HG02970 (cell line): ENCODE measurements at regions not wholly inside any gene's neighbourhood (a gene's known extent, or its start where the extent isn't known, plus 50 kb on each side); places are given as distances from the start of the nearest gene placed in this dataset.
"Not testable (repeated sequence)": the region's sequence is repeated elsewhere in the genome, so short reads cannot be mapped to it uniquely, and the experiment has no call there.

Experiments
- ATAC-seq: cut with Tn5 transposase; IDR thresholded peaks from one replicate; pipeline ENCODE4 v1.9.1; 2021; ENCODE audit warnings: mild to moderate bottlenecking, moderate library complexity, moderate number of reproducible peaks; ENCODE audit not compliant: unreplicated experiment, low FRiP score

DNA sequence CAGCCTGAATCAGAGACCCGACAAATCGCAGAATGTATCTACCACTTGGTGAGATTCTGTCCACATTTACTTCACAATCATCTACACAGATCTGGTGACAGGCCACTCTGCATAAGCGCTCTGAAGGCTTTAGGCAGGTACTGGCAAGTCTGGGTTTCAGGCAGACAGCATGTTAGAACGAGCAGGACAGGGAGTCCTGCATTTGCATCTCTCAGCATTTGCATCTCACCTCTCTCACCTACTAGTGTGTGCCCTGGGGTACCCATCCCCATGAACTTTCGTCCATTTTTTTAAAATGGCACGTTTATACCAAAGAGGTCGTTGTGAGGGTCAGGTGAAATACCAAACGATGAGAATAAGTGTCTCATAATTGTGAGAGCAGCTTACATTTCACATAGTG lies 108.2 kb downstream of the SPATA31A1 start:
- ATAC-seq = not testable (repeated sequence)

DNA sequence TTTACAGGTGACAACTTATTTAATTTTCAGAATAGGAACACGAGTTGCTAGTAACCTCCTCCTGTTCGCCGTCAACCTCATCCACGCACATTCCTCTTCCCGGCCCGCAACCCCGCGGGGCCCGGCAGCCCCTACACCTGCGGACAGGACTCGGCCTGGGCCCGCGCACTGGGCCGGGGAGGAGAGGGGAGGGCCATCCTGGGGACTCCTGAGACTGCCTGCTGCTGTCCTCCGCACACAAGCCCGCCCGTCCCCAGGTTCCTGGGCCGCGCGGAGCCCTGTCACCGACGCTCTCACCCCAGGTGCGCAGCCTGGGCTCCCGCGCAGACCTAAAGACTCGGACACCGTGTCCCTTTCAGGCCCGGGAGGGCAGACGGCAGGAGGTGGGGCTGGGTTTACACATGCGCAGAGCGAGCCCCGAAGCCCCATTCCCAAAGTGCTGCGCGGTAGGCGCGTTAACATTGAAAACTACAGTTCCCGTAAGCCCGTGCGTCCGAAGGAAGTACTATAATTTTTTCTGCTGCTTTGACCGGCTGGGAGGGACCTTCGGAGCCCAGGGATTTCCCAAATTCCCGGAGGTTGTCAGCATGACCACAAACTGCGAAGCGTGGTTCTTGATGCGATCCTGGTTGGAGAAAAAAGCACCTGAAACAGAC lies 108.8 kb downstream of the SPATA31A1 start:
- peak; percentile 90 for ATAC-seq

DNA sequence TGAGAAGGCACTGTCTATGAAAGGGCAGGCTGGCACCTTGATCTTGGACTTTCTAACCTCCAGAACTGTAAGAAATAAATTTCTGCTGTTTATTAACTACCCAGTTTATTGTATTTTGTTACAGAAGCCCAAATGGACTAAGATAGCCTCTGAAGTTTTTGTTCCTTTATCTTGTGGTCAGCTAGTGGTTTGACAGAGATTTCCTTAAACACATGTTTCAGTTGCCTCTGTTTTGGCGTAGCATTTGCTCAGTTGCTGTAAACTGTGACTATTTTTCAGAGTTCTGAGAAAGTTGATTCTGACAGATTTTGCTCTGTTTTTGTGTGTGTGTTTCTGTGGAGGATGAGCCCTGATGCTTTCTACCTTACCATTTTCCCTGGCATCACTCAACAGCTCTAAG lies 119.0 kb downstream of the SPATA31A1 start:
- peak; percentile 90 for ATAC-seq

DNA sequence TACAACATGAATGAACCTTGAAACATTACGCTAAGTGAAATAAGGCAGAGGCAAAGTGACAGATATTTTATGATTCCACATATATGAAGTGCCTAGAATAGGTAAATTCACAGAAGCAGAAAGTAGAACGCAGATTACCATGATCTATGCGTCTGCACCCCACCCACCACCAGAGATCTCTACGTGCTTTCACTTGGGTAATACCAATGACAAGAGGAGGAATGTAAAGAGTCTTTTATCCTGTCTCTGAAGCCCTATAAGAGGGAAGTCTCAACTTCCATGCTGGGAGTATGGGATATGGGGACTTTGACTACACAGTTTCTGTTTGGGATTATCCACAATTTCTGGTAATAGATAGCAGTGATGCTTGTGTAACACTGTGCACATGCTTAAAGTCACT lies 127.6 kb downstream of the SPATA31A1 start:
- not testable (repeated sequence) for ATAC-seq

DNA sequence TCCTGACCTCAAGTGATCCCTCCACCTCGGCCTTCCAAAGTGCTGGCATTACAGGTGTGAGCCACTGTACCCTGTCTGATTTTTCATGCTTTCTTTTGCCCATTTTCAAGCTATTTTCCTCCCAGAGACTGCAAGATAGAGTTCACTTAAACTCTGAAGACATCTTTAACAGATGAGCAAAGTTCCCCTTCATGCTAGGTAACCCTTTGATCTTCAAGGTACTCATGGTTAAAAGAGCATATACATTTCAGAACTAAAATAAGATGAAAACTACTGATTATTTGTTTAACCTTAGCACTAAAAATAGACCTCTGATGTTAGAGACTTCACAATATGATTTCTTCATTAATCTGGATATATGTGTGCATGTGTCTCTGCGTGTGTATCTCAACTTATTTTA lies 128.4 kb downstream of the SPATA31A1 start:
- not testable (repeated sequence) for ATAC-seq

DNA sequence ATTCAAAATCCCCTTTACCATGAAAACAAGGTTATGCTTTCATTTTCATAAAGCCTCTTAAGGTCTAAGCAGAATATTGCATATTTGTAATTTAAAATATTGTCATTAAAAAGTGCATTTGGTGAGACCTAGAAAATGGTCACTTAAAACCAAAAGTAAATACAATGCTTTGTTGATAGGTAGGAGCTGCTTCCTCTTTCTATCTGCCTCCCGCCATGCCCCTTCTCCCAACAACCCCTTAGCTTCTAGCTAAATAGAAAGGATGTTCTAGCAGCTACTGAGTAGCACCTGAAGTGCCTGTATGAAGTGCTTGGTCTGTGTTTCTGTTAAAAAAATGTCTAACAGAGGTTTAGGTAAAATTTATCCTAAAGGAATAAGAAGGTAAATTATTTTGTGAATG lies 128.8 kb downstream of the SPATA31A1 start:
- ATAC-seq = not testable (repeated sequence)

DNA sequence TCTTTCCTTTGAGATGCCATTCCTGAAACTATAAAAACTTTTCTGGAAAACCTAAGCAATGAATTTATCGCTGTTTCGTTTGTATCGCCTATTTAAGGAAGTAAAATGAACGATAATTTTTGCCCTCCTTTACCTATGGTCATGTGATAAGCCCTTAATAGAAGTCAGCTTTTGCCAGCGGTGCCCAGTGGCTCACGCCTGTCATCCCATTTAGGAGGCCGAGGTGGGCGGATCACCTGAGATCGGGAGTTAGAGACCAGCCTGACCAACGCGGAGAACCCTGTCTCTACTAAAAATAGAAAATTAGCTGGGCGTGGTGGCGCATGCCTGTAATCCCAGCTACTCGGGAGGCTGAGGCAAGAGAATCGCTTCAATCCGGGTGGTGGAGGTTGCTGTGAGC lies 132.0 kb downstream of the SPATA31A1 start:
- not testable (repeated sequence) for ATAC-seq

DNA sequence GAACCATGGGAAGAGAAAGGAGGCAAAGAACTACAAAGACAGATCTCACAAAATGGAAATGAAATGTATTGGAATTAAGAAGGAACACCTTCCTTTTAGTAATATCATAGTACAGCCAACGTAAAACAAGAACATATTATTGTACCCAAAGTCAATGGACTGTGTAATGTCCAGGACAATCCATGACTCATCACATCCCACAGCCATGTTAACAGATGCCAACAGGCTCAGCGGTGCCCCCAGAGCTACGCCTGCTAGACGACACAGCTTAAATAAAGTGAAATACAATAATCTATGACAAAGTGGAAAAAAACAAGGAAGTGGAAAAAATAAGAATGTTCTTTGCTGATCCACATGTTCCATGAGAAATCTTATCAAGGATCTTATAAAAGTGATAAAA lies 140.8 kb downstream of the SPATA31A1 start:
- ATAC-seq = not testable (repeated sequence)

DNA sequence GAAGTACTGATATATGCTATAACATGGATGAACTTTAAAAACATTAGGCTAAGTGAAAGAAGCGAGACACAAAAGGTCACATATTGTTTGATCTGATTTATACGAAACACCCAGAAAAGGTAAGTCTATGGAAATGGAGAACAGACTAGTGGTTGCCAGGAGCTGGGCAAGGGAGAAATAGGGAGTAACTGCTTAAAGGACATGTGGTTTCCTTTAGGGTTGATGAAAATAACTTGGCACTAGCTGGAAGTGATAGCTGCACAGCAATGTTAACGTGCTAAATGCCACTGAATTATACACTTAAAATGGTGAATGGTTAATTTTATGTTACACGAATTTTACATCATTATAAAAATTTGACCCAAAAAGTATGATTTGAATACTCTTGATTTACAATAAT lies 147.7 kb downstream of the SPATA31A1 start:
- not testable (repeated sequence) for ATAC-seq

DNA sequence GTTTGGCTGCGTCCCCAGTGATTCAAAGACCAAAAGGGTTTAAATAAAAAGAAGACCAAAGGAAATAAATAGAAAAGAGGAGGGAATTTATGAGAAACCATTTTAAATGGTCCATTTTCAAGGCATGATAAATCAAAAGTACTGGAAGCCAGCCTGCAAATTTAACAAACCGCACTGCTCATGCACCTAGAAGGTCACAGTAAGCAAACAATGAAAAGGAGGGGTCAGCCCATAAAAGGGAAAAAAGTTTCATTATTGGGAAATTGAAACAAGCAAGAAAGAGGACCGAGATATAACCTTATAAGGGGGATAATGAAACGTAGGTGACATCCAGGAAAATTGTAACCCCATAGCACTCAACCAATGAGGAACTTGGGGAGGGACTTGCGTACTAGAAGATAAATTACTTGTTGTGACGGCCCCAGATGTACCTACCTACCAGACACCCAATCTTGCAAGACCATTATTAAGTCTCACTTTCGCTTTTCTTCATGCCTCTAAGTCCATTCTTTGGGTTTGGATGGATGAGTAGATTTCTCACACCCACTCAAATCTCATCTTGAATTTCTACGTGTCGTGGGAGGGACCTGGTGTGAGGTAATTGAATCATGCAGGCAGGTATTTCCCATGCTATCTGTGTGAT lies 172.0 kb downstream of the SPATA31A1 start:
- not testable (repeated sequence) for ATAC-seq

DNA sequence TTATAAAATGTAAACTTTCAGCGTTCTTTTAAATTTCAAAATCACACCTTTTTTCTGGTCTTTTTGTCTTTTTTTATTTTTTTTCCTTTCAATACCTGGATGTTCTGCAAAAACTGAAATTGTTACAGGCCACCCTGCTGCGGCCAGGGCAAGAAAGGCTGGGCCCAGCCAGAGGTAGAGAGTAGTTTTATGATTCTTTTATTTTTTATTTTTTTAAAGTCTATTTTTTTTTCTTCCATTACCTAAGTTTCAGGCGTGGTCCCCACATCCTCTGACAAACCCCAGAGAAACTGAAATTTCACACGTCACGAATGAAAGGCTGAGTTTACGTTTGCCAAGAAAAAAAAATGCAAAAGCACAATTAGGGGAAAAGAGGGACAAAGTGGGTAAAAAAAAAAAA lies 177.1 kb downstream of the SPATA31A1 start:
- not testable (repeated sequence) for ATAC-seq

DNA sequence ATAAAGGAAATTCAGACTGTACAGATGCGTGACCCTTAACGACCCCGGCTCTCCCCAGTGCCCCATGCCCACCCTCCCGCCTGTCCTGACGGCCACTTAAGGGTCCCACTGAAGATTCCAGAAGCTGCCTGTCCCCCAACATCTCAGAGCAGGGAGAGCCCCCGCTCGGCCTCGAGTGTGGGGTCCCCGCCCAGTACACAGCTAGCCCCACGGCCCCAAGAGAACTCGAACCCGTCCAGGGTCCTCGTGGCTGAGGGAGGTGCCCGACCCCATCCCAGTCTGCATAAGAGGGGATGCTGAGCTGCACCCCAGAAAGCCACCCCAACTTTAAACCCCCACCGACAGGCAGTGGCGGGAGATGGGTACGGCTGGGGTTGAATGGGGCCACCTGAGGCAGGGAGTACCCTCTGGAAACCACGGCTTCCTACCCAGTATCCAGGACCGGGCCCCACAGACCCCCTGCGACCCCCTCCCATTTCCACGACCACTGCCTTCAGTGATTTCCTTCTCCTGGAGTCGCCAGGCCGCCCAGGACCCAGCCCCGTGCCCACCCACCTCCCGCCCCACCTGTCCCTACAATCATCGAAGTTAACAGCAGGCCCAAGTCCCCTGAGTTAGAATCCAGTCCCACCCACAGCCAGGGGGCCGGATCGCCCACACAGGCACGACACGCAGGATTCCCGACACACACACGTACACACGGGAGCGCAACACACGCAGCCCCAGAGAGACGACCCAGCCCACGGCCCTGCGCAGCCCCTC lies 177.7 kb downstream of the SPATA31A1 start:
- not testable (repeated sequence) for ATAC-seq

DNA sequence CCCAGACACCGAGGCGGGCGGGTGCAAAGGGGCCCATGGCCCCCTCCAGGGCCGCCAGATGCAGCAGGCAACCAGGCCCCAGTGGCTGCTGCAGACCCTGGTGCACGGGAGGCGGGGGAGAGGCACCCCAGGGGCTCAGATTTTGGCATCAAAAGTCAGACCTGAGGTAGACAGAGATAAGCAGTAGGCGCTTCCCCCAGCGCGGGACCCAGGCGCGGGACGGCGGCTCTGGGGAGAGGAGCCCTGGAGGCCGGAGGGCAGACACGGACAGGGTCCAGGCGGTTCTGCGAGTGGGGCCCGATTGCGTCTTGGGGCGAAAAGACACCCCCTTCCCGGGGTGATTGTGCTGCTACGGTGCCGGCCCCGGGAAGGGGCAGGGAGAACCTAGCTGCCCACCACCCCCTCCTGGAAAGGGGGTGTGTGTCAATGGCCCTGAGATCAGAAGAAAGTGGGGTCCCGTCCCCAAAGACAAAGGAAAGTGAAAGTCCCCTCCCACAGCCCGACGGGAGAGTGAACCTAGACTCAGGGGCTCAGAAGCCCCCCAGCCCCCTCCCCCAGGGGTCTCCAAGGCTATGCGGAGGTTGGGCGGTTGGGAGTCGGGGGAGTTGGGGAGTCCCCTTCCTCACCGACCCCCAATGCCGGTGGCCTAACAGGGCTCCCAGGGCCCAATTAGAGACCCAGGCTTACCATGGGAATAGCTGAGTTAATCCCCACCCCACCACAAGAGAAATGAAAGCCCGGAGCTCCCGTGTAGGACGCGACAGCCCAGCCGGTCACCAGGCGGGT lies 178.5 kb downstream of the SPATA31A1 start:
- not testable (repeated sequence) for ATAC-seq

DNA sequence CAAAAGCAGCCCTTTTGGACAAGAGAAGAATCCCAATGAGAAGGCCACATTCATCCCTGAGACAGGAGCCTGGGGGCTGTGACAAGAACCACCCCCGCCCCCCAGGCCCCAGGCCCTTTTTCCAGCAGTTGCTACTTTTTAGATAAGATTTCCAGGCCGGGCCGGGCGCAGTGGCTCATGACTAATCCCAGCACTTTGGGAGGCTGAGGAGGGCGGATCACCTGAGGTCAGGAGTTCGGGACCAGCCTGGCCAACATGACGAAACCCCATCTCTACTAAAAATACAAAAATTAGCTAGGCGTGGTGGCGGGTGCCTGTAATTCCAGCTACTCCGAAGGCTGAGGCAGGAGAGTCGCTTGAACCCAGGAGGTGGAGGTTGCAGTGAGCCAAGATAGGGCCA lies 179.4 kb downstream of the SPATA31A1 start:
- ATAC-seq = not testable (repeated sequence)

DNA sequence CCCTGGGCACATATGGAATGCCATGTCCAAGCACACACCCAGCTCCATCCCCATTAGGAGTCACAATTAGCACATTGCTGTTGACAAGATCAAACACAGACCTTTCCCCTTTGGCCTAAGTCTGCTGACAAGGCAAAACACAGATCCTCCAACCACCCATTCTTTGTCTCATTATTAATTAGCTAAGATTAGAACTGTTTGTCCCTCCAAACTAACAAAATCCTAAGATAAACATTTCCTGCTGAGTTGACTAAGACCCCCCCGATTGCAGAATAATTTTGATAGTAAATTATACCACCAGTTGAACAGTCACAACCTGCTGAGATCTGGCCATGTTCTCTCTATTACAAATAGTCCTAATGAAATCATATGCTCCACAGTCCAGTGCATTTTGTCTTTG lies 186.7 kb downstream of the SPATA31A1 start:
- ATAC-seq = not testable (repeated sequence)

DNA sequence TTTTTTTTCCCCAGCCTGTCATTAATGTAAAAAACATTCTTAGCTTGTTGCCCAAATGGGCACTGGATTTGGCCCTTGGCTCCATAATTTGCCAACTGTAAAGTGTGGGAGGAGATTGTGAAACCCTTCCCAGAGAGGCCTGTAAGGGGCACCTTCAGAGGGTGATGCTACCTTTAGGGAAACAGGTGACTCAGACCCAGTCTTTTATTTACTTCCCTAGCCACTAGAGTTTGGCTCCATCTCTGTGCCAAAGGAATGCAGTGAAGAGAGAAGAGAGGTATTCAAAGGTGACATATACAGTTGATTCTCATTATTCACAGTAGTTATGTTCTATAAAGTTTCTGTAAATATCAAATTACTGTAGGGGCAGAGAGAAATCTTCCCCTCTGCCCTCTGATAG lies 189.6 kb downstream of the SPATA31A1 start:
- not testable (repeated sequence) for ATAC-seq

DNA sequence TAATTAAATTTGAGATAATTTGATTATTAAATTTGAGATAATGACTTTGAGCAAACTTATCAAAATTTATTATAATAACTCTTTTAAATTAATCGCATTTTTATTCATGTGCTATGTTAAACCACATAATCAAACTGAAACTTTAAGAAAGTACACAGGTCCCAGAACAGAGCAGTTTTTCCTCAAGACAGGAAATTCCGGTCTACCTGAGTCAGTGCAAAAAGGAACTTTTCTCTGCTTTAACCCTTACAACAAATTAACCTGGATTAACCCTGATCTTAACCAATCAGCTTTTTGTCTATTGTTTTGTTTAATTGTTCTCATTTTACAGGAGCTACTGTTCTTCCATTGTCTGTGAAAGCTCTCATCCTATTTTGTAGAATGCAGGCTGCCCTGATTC lies 195.1 kb downstream of the SPATA31A1 start:
- not testable (repeated sequence) for ATAC-seq

DNA sequence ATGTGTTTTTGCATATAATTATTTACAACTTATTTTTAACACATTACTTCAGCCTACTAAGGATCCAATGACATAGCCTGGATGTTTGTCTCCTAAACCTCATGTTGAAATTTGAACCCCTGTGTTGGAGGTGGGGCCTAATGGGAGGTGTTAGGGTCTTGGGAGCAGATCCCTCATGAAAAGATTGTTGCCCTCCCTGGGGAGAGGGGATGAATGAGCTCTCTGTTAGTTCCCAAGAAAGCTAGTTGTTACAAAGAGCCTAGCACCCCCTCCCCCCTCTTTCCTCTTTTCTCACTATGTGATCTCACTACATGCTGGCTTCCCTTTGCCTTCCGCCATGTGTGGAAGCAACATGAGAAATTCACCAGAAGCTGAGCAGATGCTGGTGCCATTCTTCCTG lies 196.1 kb downstream of the SPATA31A1 start:
- ATAC-seq = not testable (repeated sequence)

DNA sequence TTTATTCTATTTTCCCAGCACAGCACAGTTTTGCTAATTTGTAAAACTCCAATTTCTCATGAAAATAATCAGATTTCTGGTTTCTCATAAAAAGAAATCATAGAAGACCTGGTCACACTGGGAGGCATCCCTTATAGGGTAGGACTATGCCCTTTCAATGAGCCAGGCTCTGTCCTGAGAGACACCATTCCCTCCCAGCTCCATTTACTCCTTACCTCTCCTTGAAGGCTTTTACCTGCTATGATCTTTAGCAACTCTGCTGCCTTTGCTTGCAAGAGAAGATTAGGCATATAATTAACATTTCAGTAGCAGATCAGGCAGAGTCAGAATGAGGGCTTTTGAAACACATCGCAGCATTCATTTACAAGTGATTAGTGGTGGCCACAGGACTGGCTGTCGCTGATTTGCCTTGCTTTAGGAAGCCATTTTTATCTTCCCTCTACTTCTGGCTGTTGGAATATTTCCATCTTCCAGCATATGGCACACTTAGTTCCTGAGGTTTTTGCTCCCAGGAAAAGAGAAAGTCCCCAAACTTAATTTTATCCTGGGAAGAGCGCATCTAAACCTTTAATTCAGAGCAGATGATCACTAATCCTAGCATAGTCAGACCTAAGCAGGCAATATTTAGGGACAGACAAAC lies 196.9 kb downstream of the SPATA31A1 start:
- not testable (repeated sequence) for ATAC-seq

DNA sequence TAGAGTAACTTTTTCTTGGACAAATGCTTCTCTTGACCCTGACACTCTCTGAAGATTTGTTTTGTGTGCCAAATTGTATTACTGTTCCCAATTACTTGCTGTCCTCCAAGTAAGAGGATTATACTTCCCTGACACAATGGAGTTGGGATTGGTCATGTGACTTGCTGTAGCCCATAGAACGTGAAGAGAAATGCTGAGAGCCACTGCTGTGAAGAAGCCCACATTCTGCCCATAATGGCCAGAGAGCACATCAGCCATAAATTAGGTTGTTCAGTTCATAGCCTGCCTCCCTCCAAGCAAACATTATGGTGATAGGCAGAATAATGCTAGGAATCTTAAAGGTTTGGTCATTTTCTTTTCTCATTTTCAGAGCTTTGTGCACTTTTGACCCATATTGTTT lies 198.9 kb downstream of the SPATA31A1 start:
- ATAC-seq = not testable (repeated sequence)
